Right lobe of liver (tissue), 4 donors: ENCODE measurements at regions not wholly inside any gene's neighbourhood (a gene's known extent, or its start where the extent isn't known, plus 50 kb on each side); places are given as distances from the start of the nearest gene placed in this dataset.

Experiments
- CTCF ChIP-seq, 4 donors: fragments of 200-600 bp in 3 of 4; fragments of 450-650 bp in 1 of 4; IDR thresholded peaks; one replicate each; pipeline versions ENCODE4 v1.5.1 to v1.8.0; 2016 to 2022; ENCODE audit warnings: antibody characterized with exemption in 4 of 4, mild to moderate bottlenecking in 2 of 4
- POLR2A ChIP-seq: fragments of 450-650 bp; IDR thresholded peaks from one replicate; pipeline ENCODE4 v1.6.1; 2017; ENCODE audit warnings: antibody characterized with exemption, mild to moderate bottlenecking
- donor health status: DM: no; HTN: no; CAD: no.
- donor health status: DM: no; HTN: no; CAD: no.
- donor health status: DM: no; HTN: yes; CAD: no.

DNA sequence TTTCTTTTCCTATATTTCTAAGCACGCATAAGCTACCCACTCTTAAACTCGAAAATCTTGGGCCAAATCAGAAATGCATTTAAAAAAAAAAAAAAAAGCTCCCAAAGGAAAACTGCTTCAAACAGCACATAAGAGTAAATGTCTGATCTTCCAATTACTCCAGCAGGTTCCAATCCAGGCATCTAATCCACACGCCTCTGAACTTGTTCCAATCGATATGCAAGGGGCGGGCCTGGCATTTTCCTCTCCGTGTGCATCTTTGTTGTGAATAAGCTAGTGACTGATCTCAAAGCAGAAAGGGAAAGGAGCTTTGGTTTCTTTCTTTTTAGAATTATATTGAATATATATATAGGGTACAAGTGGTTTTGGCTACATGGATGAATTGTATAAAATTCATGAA, 365.5 kb downstream of the PRDM2 start:
- TF ChIP-seq POLR2A (no peak), CTCF (IDR thresholded peaks at IDR 0.05) (no peak)
